Prostate gland (tissue), 2 donors: ENCODE measurements at regions not wholly inside any gene's neighbourhood (a gene's known extent, or its start where the extent isn't known, plus 50 kb on each side); places are given as distances from the start of the nearest gene placed in this dataset.
"Not testable (repeated sequence)": the region's sequence is repeated elsewhere in the genome, so short reads cannot be mapped to it uniquely, and the experiment has no call there.

Experiments
- DNase-seq: peaks from one replicate; pipeline ENCODE4 v3.0.0-alpha.2; 2019; ENCODE audit warnings: low spot score
- H3K27ac ChIP-seq, 2 donors: fragments of 200-600 bp; sonication (generic); 2 replicates each; pipeline ENCODE4 v1.5.1; 2017 to 2019
- H3K27me3 ChIP-seq: fragments of 200-600 bp; sonication (generic); replicated peaks from 2 replicates; pipeline ENCODE4 v1.5.1; 2019; ENCODE audit not compliant: insufficient read depth
- H3K36me3 ChIP-seq, 2 donors: fragments of 200-600 bp; sonication (generic); 1 replicate in 1 of 2; 2 replicates in 1 of 2; pipeline versions ENCODE4 v1.5.1 to v1.8.1; 2017 to 2019
- H3K4me1 ChIP-seq: fragments of 200-600 bp; sonication (generic); replicated peaks from 2 replicates; pipeline ENCODE4 v1.5.1; 2019
- H3K4me3 ChIP-seq, 2 donors: fragments of 200-600 bp; sonication (generic); 2 replicates each; pipeline ENCODE4 v1.5.1; 2017 to 2019
- H3K9me3 ChIP-seq: fragments of 200-600 bp; sonication (generic); 2 replicates; pipeline ENCODE4 v1.5.1; 2017
- WGBS: methylation state at CpG from one replicate; pipeline ENCODE4 v1.1.5; 2018; 5-methylcytosine and 5-hydroxymethylcytosine counted together
- intact Hi-C: fragments of 100-400 bp; cut with DNase I; formaldehyde crosslinking; loops from one replicate; pipeline ENCODE4 v1.14.2; 2022

DNA sequence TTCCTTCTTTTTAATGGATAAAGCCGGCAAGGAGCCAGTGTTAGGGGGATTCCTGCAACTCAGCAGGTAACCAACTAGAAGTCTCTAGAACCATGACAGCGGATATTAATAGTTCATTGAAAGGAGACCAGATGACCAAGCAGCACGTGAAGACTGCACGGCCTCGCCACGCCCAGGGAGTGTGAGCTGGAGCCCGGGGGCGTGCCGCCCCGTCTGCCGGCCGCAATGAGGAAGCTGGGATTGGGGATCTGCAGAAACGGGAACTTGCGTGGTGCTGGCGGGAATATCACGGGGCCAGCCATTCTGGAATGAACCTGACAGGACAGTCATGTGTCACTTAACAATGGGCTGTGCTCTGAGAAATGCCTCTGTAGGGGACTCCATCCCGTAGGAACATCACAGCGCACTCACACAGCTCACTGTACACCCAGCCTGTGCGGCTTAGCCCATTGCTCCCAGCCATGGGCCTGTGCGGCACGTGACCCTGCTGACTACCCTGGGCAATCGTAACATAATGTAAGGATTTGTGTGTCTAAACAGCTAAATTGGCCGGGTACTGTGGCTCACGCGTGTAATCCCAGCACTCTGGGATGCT, 4092.8 kb upstream of the TPTE start:
- H3K4me3 ChIP-seq, H3K27me3 ChIP-seq, DNase-seq, intact Hi-C loops, H3K27ac ChIP-seq, H3K9me3 ChIP-seq, H3K4me1 ChIP-seq, H3K36me3 ChIP-seq: not testable (repeated sequence)
- WGBS = 88% methylated on average over 6 of the region's 25 CpGs

DNA sequence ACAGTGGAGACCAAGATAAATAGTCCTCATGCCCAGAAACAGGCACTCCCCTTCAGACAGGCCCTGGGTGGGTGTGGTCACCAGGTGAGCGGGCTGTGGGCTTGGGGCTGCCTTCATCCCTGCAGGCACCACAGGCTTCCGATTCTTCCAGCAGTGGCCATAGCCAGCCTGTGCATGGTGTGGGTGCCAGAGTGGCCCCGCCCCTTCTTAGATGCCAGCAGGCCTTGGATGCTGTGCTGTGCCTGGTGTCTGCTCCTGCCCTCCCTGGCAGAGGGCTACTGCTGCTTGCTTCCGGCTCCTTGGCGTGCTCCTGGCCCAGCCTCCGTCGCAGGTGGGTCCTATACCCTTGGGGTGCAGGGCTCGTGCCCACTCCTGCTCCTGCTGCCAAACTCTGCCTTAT, 4091.5 kb upstream of the TPTE start:
- DNase-seq, H3K4me1 ChIP-seq, H3K36me3 ChIP-seq, H3K27me3 ChIP-seq, H3K9me3 ChIP-seq, H3K4me3 ChIP-seq, H3K27ac ChIP-seq, intact Hi-C loops: not testable (repeated sequence)
- no CpG with 5 or more reads among the region's 8 CpGs for WGBS

DNA sequence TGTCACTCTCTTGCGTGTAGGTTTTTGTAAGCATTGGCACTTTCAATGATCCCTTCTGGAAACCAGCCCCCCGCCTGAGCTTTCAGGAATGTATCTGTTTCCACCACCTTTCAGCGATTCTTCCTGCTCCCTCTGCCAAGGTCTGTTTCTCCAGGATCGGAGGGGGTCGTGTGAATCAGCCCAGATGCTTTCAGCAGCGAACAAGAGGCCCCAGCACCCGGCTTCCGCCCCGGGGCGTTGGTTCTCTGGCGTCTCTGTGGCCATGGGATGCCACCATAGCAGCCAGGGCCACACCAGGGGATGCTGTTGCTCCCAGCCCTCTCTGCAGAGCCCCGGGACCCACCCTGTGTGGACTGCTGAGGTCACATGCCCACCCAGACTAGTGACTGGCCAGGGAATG, 4088.2 kb upstream of the TPTE start:
- H3K36me3 ChIP-seq, H3K4me3 ChIP-seq, intact Hi-C loops, H3K9me3 ChIP-seq, DNase-seq, H3K27ac ChIP-seq, H3K27me3 ChIP-seq, H3K4me1 ChIP-seq: not testable (repeated sequence)
- WGBS = 33% methylated on average over 1 of the region's 12 CpGs

DNA sequence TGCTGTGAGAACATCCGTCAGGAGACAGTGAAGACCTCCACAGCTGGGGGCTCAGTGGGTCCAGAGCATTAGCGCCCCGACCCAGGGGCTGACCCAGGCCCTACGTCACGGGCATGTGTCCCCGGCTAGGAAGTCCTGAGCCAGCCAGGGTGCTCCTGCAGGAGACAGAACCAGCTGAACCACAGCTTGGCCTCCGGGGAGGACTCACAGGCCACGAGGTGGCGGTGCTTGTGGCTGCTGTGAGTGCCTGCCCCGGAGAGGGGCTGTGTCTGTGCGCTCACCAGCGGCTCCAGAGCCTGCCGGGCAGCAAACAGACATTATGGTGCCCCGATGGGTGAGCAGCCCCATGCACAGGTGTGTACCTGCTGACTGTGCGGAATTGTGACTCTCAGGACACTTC, 4085.2 kb upstream of the TPTE start:
- no CpG with 5 or more reads among the region's 15 CpGs for WGBS
- H3K4me3 ChIP-seq, H3K27me3 ChIP-seq, DNase-seq, H3K27ac ChIP-seq, H3K4me1 ChIP-seq, intact Hi-C loops, H3K36me3 ChIP-seq, H3K9me3 ChIP-seq: not testable (repeated sequence)

DNA sequence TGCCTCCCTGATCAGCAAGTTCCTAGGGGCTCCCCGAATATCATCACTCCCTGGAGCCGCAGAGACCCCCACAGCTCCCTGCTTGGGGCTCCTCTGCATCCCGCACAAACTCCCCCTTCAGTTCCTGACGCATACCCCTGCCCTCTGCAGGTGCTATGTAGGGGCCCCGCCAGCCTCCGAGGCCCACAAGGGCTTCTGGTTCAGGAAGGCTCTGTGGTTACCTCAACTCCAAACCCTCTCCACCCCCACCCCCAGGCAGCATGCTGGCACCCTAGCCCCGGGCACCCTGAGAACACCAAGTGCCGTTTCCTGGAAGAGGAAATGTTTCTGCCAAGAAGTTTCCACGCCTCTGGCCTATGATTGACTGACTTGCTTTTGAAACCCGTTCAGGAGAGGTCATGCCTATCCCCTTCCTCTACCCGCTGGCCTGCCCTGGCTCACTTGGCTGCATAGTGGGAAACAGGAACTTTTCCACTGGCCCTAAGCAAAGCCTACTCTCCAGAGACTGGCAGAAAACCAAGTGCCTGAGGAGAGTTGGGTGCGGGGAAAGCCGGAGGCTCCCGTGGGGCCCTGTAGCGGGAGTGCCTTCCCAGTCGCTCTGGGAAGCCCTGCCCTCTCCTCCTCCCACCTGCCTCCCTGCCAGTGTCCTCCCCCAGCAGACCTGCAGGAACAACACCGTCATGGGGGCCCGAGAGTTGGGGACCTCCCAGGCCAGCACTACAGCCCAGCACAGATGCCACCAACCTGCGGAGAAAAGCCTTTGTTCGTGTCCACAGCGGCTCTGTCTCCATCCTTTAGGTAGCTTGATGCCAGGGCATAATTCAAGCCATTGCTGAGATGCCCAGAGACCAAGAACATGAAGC, 4084.2 kb upstream of the TPTE start:
- H3K4me1 ChIP-seq, H3K27me3 ChIP-seq, H3K4me3 ChIP-seq, H3K36me3 ChIP-seq, DNase-seq, intact Hi-C loops, H3K9me3 ChIP-seq, H3K27ac ChIP-seq: not testable (repeated sequence)
- no CpG with 5 or more reads among the region's 21 CpGs for WGBS

DNA sequence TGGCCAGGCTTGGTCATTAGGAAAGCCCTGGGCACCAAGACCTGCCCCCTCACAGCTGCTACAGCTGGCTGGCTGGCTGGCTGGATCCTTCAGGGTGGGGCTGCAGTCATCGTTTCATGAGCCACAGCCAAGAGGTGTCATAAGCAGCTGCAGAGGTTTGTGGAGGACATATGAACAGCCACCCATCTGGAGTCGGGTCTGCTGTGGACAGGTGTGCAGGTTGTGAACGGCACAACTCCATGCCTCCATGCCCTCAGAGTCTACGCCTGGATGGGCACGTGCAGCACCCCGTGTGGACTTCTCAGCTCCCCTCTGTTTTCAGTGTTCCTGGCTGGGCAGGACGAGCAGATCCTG, 4083.6 kb upstream of the TPTE start:
- no CpG with 5 or more reads among the region's 7 CpGs for WGBS

DNA sequence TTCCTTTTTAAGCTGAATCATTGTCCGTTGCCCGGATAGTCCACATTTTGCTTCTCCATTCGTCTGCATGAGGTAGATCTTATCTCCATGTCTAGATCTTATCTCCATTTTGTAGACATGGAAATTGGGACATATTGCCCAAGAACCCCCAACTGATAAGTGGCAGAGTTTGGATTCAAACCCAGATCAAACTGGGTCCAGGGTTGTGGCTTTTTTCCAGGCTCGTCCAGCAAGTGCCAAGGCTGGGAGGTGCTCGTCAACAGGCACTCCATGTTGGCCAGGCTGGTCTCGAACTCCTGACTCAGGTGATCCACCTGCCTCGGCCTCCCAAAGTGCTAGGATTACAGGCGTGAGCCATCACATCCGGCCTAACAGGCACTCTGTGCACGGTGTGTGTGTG, 4082.3 kb upstream of the TPTE start:
- WGBS = no CpG with 5 or more reads among the region's 10 CpGs
- H3K4me3 ChIP-seq, DNase-seq, H3K9me3 ChIP-seq, intact Hi-C loops, H3K4me1 ChIP-seq, H3K27ac ChIP-seq, H3K27me3 ChIP-seq, H3K36me3 ChIP-seq: not testable (repeated sequence)

More for the DNA sequence above, 4083.6 kb upstream of the TPTE start:
- H3K4me1 ChIP-seq, H3K36me3 ChIP-seq, H3K27ac ChIP-seq, H3K4me3 ChIP-seq, H3K27me3 ChIP-seq, intact Hi-C loops, H3K9me3 ChIP-seq, DNase-seq: not testable (repeated sequence)

DNA sequence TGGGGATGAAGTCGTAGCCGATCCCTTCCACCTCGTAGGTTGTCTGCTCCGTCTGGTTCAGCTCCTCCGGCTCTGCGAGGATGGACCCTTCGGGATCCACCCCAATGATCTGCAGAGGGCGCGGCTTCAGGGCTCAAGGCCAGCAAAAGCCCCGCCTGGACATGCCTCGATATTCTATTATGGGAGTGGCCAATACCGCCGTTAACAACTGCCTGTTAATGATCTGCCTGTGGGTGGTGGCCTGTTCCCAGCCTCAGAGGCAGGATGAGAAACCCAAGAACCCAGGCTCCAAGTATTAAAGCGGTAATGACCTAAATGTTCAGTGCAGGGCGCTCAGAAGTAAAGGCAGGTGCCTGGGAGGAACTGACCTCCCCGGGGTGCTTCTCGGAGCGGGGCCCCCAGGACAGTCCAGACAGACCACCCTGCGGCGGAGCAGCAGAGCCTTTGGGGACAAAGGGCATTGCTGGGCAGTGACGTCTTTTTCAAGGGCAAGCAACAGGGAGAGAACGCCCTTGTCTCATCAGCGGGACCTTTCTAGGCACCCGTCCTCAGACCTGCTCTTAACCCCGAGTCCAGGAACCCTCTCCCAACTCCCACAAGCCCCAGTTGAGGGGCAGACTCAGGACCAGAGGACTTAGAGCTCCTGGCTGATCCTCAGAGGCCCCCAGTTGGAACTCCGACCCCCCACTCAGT, 4066.6 kb upstream of the TPTE start:
- H3K27ac ChIP-seq, DNase-seq, H3K36me3 ChIP-seq, H3K4me1 ChIP-seq, intact Hi-C loops, H3K27me3 ChIP-seq, H3K9me3 ChIP-seq, H3K4me3 ChIP-seq: not testable (repeated sequence)
- WGBS = no CpG with 5 or more reads among the region's 26 CpGs

DNA sequence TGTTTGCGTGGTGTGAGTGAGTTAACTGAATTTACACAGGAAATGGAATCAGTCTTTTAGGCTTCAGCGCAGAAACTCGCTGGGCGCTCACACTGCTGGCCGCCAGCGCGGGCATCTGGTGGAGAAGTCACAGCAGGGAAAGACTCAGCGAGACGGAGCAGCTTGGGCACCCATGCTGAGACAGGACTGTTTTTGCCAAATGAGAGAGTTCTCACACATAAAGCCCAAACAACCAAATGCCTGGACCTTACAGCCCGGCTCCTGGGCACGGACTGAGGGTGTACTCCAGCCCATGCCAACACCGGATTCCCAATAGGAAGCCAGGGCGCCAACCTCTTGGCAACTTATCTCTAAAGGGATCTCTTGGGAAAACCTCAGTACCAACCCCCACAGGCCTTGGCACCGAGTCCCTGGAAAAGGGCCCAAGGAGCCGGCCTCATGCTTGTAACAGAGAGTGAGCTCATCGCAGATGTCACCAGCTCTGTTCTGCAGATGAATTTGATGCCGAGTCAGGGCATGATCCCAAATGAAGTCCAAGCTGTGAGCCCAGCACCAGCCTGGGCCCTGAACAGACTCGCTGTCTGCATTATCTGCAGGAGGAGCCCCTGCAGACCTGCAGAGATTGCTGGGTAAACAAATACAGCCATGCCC, 4065.2 kb upstream of the TPTE start:
- H3K27me3 ChIP-seq, H3K9me3 ChIP-seq, H3K4me3 ChIP-seq, H3K36me3 ChIP-seq, DNase-seq, H3K4me1 ChIP-seq, H3K27ac ChIP-seq, intact Hi-C loops: not testable (repeated sequence)
- no CpG with 5 or more reads among the region's 18 CpGs for WGBS

DNA sequence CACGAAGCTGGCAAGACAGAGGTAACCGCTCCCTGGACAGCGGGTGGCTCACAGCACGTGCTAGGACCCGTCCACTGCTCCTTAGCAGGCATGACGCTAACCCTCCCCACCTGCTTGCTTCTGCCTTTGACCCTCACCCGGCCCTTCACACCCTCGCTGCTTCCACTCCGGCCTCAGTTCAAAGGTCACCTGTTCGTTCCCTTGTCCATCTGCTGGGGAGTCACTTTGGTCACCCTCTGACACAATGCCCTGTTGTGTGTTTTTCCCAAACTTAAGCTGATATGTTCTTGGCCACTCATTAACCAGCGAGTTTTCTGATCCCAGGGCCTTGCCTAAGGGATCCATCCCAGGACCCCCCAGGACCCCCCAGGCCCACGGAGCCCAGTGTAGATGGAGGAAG, 4061.6 kb upstream of the TPTE start:
- H3K27ac ChIP-seq, H3K4me3 ChIP-seq, H3K27me3 ChIP-seq, intact Hi-C loops, DNase-seq, H3K9me3 ChIP-seq, H3K4me1 ChIP-seq, H3K36me3 ChIP-seq: not testable (repeated sequence)
- no CpG with 5 or more reads among the region's 12 CpGs for WGBS

DNA sequence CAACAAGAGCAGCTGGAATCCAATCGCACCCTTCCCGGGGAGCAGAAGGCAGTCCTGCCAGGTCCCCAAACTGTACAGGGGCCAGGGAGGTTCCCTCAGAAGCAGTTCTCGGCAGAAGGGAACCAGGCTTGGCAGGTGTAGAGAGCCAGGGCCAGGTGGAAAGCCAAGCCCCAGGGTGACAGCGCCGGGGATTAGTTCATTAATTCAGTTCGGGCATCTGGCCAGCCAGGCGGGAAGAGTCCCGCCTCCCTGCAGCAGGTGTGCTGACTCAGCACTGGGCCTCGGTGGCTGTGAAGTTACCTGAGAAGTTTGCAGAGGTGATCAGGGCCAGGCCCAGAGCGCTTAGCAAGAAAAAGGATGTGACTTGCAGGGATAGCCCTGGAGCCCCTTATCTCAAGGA, 4060.0 kb upstream of the TPTE start:
- no CpG with 5 or more reads among the region's 10 CpGs for WGBS
- H3K27ac ChIP-seq, intact Hi-C loops, H3K36me3 ChIP-seq, H3K9me3 ChIP-seq, DNase-seq, H3K27me3 ChIP-seq, H3K4me3 ChIP-seq, H3K4me1 ChIP-seq: not testable (repeated sequence)

DNA sequence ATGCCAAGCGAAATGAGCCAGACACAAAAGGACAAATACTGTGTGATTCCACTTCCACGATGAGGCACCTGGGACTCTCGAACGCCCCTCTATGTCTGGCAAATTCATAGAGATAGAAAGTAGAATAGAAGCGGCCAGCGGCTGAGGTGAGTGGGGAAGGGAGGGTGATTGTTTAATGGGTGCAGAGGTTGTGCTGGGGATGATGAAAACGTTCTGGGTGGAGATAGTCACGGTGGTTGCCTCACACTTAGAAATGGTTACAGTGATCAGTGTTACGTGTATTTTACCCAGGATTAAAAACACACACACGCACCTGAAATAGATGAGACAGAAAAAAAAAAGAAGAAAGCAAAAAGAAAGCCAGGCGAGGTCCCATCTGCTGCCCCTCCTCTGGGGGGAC, 4057.0 kb upstream of the TPTE start:
- H3K27ac ChIP-seq, H3K27me3 ChIP-seq, H3K4me3 ChIP-seq, H3K4me1 ChIP-seq, H3K9me3 ChIP-seq, H3K36me3 ChIP-seq, intact Hi-C loops, DNase-seq: not testable (repeated sequence)
- WGBS = no CpG with 5 or more reads among the region's 11 CpGs
